H9 (cell line): ENCODE measurements at regions not wholly inside any gene's neighbourhood (a gene's known extent, or its start where the extent isn't known, plus 50 kb on each side); places are given as distances from the start of the nearest gene placed in this dataset.

Source experiments
- DNase-seq: peaks from one replicate; pipeline ENCODE4 v3.0.0-alpha.2; 2017
- H2AFZ ChIP-seq: one replicate; pipeline ENCODE4 v1.6.1; 2013; ENCODE audit warnings: mild to moderate bottlenecking, low read length, control low read depth, moderate library complexity
- H2AK5ac ChIP-seq: 2 replicates; pipeline ENCODE4 v1.6.1; 2013; ENCODE audit warnings: low read length, control low read depth, mixed read lengths; ENCODE audit not compliant: insufficient read length
- H2BK120ac ChIP-seq: one replicate; pipeline ENCODE4 v1.6.1; 2013; ENCODE audit warnings: low read depth, mild to moderate bottlenecking, low read length, control low read depth, inconsistent platforms; ENCODE audit not compliant: poor library complexity, severe bottlenecking
- H2BK12ac ChIP-seq: 2 replicates; pipeline ENCODE4 v1.6.1; 2013; ENCODE audit warnings: low read length, control low read depth, mixed read lengths, low read depth; ENCODE audit not compliant: insufficient read length
- H2BK15ac ChIP-seq: 2 replicates; pipeline ENCODE4 v1.6.1; 2013; ENCODE audit warnings: low read depth, low read length, control low read depth
- H2BK20ac ChIP-seq: one replicate; pipeline ENCODE4 v1.6.1; 2013; ENCODE audit warnings: low read depth, mild to moderate bottlenecking, low read length, control low read depth, inconsistent platforms; ENCODE audit not compliant: poor library complexity, severe bottlenecking
- H2BK5ac ChIP-seq: 2 replicates; pipeline ENCODE4 v1.6.1; 2013; ENCODE audit warnings: low read length, control low read depth, mixed read lengths; ENCODE audit not compliant: insufficient read length
- H3K14ac ChIP-seq: 2 replicates; pipeline ENCODE4 v1.6.1; 2013; ENCODE audit warnings: low read length, control low read depth; ENCODE audit not compliant: insufficient read depth
- H3K18ac ChIP-seq: 2 replicates; pipeline ENCODE4 v1.6.1; 2013; ENCODE audit warnings: low read depth, mild to moderate bottlenecking, mixed read lengths, low read length, control low read depth; ENCODE audit not compliant: insufficient read length
- H3K23ac ChIP-seq: 2 replicates; pipeline ENCODE4 v1.6.1; 2013; ENCODE audit warnings: low read length, control low read depth, mixed read lengths, low read depth; ENCODE audit not compliant: insufficient read length
- H3K23me2 ChIP-seq: 2 replicates; pipeline ENCODE4 v1.6.1; 2013; ENCODE audit warnings: low read depth, mild to moderate bottlenecking, mixed read lengths, low read length, control low read depth; ENCODE audit not compliant: insufficient read length, poor library complexity, severe bottlenecking
- H3K27ac ChIP-seq: 2 replicates; pipeline ENCODE4 v1.5.1; 2013; ENCODE audit warnings: low read length, control low read depth, mixed read lengths, low read depth; ENCODE audit not compliant: insufficient read length
- H3K27me3 ChIP-seq: 2 replicates; pipeline ENCODE4 v1.6.1; 2013; ENCODE audit warnings: low read length, control low read depth, inconsistent platforms; ENCODE audit not compliant: insufficient read depth
- H3K4ac ChIP-seq: 2 replicates; pipeline ENCODE4 v1.6.1; 2013; ENCODE audit warnings: low read depth, mild to moderate bottlenecking, control low read depth, inconsistent platforms, low read length, moderate library complexity
- H3K4me1 ChIP-seq: 2 replicates; pipeline ENCODE4 v1.6.1; 2013; ENCODE audit warnings: low read length, control low read depth, inconsistent platforms; ENCODE audit not compliant: insufficient read depth
- H3K4me2 ChIP-seq: 2 replicates; pipeline ENCODE4 v1.6.1; 2013; ENCODE audit warnings: low read length, control low read depth, mixed read lengths; ENCODE audit not compliant: insufficient read length, insufficient read depth
- H3K56ac ChIP-seq: 2 replicates; pipeline ENCODE4 v1.6.1; 2013; ENCODE audit warnings: low read depth, mild to moderate bottlenecking, mixed read lengths, low read length, control low read depth; ENCODE audit not compliant: insufficient read length
- H3K79me1 ChIP-seq: 2 replicates; pipeline ENCODE4 v1.6.1; 2013; ENCODE audit warnings: low read depth, mild to moderate bottlenecking, moderate library complexity, low read length, control low read depth, inconsistent platforms; ENCODE audit not compliant: insufficient read depth, poor library complexity, severe bottlenecking
- H3K79me2 ChIP-seq: 2 replicates; pipeline ENCODE4 v1.6.1; 2013; ENCODE audit warnings: low read length, control low read depth, inconsistent platforms; ENCODE audit not compliant: insufficient read depth
- H3K9ac ChIP-seq: 2 replicates; pipeline ENCODE4 v1.6.1; 2013; ENCODE audit warnings: low read length, control low read depth, mixed read lengths; ENCODE audit not compliant: insufficient read length; ENCODE audit errors: extremely low read depth
- H3K9me3 ChIP-seq: one replicate; pipeline ENCODE4 v1.6.1; 2013; ENCODE audit warnings: low read depth, low read length, inconsistent platforms; ENCODE audit not compliant: control insufficient read depth
- H3T11ph ChIP-seq: one replicate; pipeline ENCODE4 v1.6.1; 2013; ENCODE audit warnings: mild to moderate bottlenecking, low read length, control low read depth, inconsistent platforms
- H4K20me1 ChIP-seq: one replicate; pipeline ENCODE4 v1.6.1; 2013; ENCODE audit not compliant: control insufficient read depth, insufficient read length, insufficient read depth
- H4K5ac ChIP-seq: 2 replicates; pipeline ENCODE4 v1.6.1; 2013; ENCODE audit warnings: low read depth, mild to moderate bottlenecking, mixed read lengths, low read length, control low read depth; ENCODE audit not compliant: insufficient read length
- H4K8ac ChIP-seq: replicated peaks from 2 replicates; pipeline ENCODE4 v1.6.1; 2013; ENCODE audit warnings: low read length, control low read depth, mixed read lengths, low read depth; ENCODE audit not compliant: insufficient read length
- H4K91ac ChIP-seq: 2 replicates; pipeline ENCODE4 v1.6.1; 2013; ENCODE audit warnings: low read depth, mild to moderate bottlenecking, moderate library complexity, mixed read lengths, low read length, control low read depth; ENCODE audit not compliant: insufficient read length
- H3K27ac Mint-ChIP-seq, 3 experiments: 2 replicates in 2 of 3; 3 replicates in 1 of 3; pipeline ENCODE4 v1.8.0; 2020 to 2021; ENCODE audit warnings: mixed read lengths in 3 of 3, mild to moderate bottlenecking in 1 of 3, moderate library complexity in 1 of 3
- H3K27me3 Mint-ChIP-seq: 2 replicates; pipeline ENCODE4 v1.8.0; 2021; ENCODE audit warnings: low read depth, mild to moderate bottlenecking, moderate library complexity, mixed read lengths
- H3K36me3 Mint-ChIP-seq, 3 experiments: 2 replicates in 2 of 3; 3 replicates in 1 of 3; pipeline ENCODE4 v1.8.0; 2020 to 2021; ENCODE audit warnings: low read depth in 3 of 3, mixed read lengths in 3 of 3; ENCODE audit not compliant: insufficient read depth in 1 of 3
- H3K4me1 Mint-ChIP-seq, 2 experiments: 2 replicates each; pipeline ENCODE4 v1.8.0; 2020; ENCODE audit warnings: mixed read lengths in 2 of 2
- H3K4me3 Mint-ChIP-seq, 2 experiments: 2 replicates in 1 of 2; 3 replicates in 1 of 2; pipeline ENCODE4 v1.8.0; 2020 to 2021; ENCODE audit warnings: mild to moderate bottlenecking in 2 of 2, mixed read lengths in 2 of 2, moderate library complexity in 1 of 2
- H3K9me3 Mint-ChIP-seq, 2 experiments: 2 replicates in 1 of 2; 3 replicates in 1 of 2; pipeline ENCODE4 v1.8.0; 2020; ENCODE audit warnings: mild to moderate bottlenecking in 2 of 2, mixed read lengths in 2 of 2, moderate library complexity in 1 of 2
- CTCF ChIP-seq: fragments of 200-600 bp; sonication (generic); conservative IDR thresholded peaks from 3 replicates; pipeline ENCODE4 v1.8.0; 2021; ENCODE audit warnings: antibody characterized with exemption, mild to moderate bottlenecking
- WGBS: extraction: QIAGEN DNeasy Blood & Tissue Kit; methylation state at CpG from one replicate; pipeline ENCODE4 v1.1.7; 2013; ENCODE audit warnings: missing lambda C conversion rate, low lambda C conversion rate, mixed read lengths; ENCODE audit not compliant: insufficient read length; ENCODE audit errors: extremely low coverage; 5-methylcytosine and 5-hydroxymethylcytosine counted together

DNA sequence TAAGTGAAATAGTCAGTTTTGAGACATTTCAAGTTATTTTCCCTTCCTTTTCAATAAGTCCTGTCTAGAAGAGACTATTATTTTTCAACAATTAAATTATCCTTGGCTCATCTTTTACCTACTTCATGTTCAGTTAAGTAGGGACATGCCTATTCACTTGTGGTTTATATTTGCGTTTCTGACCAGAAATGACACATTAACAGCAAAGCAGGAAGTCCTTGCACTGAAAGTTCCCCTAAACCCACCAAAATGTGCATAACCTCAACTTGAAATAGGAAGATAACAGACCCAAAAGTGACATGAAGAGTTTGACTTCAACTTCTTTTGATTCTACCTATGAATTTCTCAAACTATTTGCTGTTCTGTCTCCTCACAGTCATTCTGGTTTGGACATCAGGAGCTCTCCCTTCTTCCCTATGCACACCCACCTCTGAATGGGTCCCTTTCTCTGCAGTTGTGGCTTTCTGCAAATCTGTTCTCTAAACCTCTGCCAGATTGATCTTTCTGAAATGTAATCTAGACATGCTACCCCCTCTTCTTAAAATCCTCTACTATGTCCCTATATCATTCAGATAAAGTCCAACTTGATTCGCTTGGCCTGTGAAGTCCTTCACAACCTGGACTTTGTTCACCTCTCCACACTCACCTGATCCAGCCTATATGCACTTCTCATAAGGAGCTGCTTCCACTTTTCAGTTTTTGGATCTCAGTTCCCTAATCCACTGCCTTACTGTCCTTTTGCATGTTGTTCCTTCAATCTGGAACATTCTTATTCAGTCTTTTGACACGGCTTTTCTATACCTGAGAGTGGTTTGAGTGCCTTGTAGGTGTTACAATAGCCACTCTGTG is 661.5 kb upstream of the ADGRL4 start:
- Mint-ChIP-seq H3K27ac (no peak overlapping the region), H3K27me3 (no peaks in the 10 kb centered on the region)
- H3K18ac ChIP-seq: no peak overlapping the region

More for the DNA sequence above, 661.5 kb upstream of the ADGRL4 start:
- Histone ChIP-seq H3K79me1 (no peaks in the 10 kb centered on the region), H2BK12ac (no peak overlapping the region), H3K4ac (no peak overlapping the region), H3K27me3 (no peaks in the 10 kb centered on the region), H2BK15ac (no peak overlapping the region), H3K23ac (no peak overlapping the region), H2BK5ac (no peak overlapping the region), H2AK5ac (no peak overlapping the region), H2BK20ac (no peak overlapping the region), H3K4me1 (no peaks in the 10 kb centered on the region), H2BK120ac (no peak overlapping the region), H3K4me2 (no peak overlapping the region), H3T11ph (no peak overlapping the region), H4K20me1 (no peaks in the 10 kb centered on the region), H3K79me2 (no peaks in the 10 kb centered on the region), H3K23me2 (no peaks in the 10 kb centered on the region), H4K8ac (no peak overlapping the region), H4K91ac (no peak overlapping the region), H3K27ac (no peak overlapping the region), H3K56ac (no peak overlapping the region), H3K9me3 (no peaks in the 10 kb centered on the region), H3K14ac (no peak overlapping the region), H4K5ac (no peak overlapping the region), H3K9ac (no peak overlapping the region), H2AFZ (no peak overlapping the region)
- no peak overlapping the region for H3K4me3 Mint-ChIP-seq
- H3K9me3 Mint-ChIP-seq: peaks cover 4 to 5% of the 10 kb centered on the region in 2 experiments; a peak in 4 of 5 replicates
- TF ChIP-seq CTCF: no peak
- peaks cover 3 to 5% (median 4%) of the 10 kb centered on the region in 3 experiments; a peak in 3 of 7 replicates for H3K36me3 Mint-ChIP-seq
- no CpG with 5 or more reads among the region's 3 CpGs for WGBS
- no peak for DNase-seq
- H3K4me1 Mint-ChIP-seq: peaks cover 6 to 11% of the 10 kb centered on the region in 2 experiments
